H1 (cell line): ENCODE measurements at regions not wholly inside any gene's neighbourhood (a gene's known extent, or its start where the extent isn't known, plus 50 kb on each side); places are given as distances from the start of the nearest gene placed in this dataset.

Experiments used
- CBX5 ChIP-seq: fragments of 300-800, 300-1000 bp; sonication (generic); IDR thresholded peaks from 2 replicates; pipeline ENCODE4 v1.7.1; 2016; ENCODE audit warnings: antibody characterized with exemption, low read length, low read depth
- EP300 ChIP-seq, 2 experiments: IDR thresholded peaks; 1 replicate in 1 of 2; 2 replicates in 1 of 2; pipeline ENCODE4 v1.6.1; 2011 to 2012; ENCODE audit warnings: low read depth in 2 of 2, low read length in 2 of 2, mild to moderate bottlenecking in 2 of 2, borderline replicate concordance in 1 of 2, inconsistent platforms in 1 of 2, moderate library complexity in 1 of 2
- JUN ChIP-seq: IDR thresholded peaks from 2 replicates; pipeline ENCODE4 v1.6.1; 2011; ENCODE audit warnings: low read depth, mild to moderate bottlenecking, improper control_type of control experiment, low read length
- POLR2A ChIP-seq, 2 experiments: IDR thresholded peaks; 1 replicate in 1 of 2; 2 replicates in 1 of 2; pipeline ENCODE4 v1.6.1; 2011; ENCODE audit warnings: low read depth in 2 of 2, low read length in 2 of 2, mild to moderate bottlenecking in 2 of 2; ENCODE audit errors: control extremely low read depth in 1 of 2
- POLR2AphosphoS5 ChIP-seq: IDR thresholded peaks from 2 replicates; pipeline ENCODE4 v1.6.1; 2011; ENCODE audit warnings: low read depth, low read length
- SIRT6 ChIP-seq: IDR thresholded peaks from one replicate; pipeline ENCODE4 v1.7.1; 2012; ENCODE audit warnings: low read length, inconsistent platforms
- TAF1 ChIP-seq: IDR thresholded peaks from 2 replicates; pipeline ENCODE4 v1.6.1; 2011; ENCODE audit warnings: mild to moderate bottlenecking, low read depth, low read length
- TF ChIP-seq, protein P1 (sequence below), 3 experiments: IDR thresholded peaks; 1 replicate in 2 of 3; 2 replicates in 1 of 3; pipeline versions ENCODE4 v1.5.1 to v1.6.1; 2011; ENCODE audit warnings: low read length in 3 of 3, mild to moderate bottlenecking in 3 of 3, inconsistent platforms in 2 of 3, low read depth in 1 of 3, moderate library complexity in 1 of 3; ENCODE audit not compliant: insufficient read depth in 1 of 3; ENCODE audit errors: control extremely low read depth in 1 of 3
- TF ChIP-seq, protein P2 (sequence below): IDR thresholded peaks from 2 replicates; pipeline ENCODE4 v1.6.1; 2011; ENCODE audit warnings: low read length, improper control_type of control experiment

DNA sequence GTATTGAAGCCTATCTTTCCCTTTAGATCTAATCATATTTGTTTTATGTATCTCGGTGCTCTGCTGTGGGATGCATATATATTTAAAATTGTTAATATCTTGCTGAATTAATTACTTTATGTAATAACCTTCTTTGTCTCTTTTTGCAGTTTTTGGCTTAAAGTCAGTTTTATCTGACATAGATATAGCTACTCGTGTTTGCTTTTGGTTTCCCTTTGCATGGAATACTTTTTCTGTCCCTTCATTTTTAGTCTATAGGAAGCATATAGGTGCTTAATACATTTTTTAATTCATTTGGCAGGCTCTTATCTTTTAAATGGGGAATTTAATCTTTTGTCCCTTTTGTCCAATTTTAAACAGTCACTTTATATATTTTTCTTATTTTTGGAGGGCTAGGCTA is 360.6 kb upstream of the PRR16 start:
- TF ChIP-seq, protein P1, sequence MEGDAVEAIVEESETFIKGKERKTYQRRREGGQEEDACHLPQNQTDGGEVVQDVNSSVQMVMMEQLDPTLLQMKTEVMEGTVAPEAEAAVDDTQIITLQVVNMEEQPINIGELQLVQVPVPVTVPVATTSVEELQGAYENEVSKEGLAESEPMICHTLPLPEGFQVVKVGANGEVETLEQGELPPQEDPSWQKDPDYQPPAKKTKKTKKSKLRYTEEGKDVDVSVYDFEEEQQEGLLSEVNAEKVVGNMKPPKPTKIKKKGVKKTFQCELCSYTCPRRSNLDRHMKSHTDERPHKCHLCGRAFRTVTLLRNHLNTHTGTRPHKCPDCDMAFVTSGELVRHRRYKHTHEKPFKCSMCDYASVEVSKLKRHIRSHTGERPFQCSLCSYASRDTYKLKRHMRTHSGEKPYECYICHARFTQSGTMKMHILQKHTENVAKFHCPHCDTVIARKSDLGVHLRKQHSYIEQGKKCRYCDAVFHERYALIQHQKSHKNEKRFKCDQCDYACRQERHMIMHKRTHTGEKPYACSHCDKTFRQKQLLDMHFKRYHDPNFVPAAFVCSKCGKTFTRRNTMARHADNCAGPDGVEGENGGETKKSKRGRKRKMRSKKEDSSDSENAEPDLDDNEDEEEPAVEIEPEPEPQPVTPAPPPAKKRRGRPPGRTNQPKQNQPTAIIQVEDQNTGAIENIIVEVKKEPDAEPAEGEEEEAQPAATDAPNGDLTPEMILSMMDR (IDR thresholded peaks at IDR 0.05; ENCODE audit: control extremely low read depth in 1 of 3, insufficient read depth in 1 of 3, low read depth in 1 of 3, low read length in 3 of 3), result no peak
- TF ChIP-seq POLR2A (IDR thresholded peaks at IDR 0.05; ENCODE audit: control extremely low read depth in 1 of 2, low read depth in 2 of 2, low read length in 2 of 2) (no peak), POLR2AphosphoS5 (no peak), TAF1 (no peak), EP300 (IDR thresholded peaks at IDR 0.05; ENCODE audit: borderline replicate concordance in 1 of 2, low read depth in 2 of 2, low read length in 2 of 2) (no peak), JUN (no peak), CBX5 (no peak), SIRT6 (no peak)
- TF ChIP-seq, protein P2, sequence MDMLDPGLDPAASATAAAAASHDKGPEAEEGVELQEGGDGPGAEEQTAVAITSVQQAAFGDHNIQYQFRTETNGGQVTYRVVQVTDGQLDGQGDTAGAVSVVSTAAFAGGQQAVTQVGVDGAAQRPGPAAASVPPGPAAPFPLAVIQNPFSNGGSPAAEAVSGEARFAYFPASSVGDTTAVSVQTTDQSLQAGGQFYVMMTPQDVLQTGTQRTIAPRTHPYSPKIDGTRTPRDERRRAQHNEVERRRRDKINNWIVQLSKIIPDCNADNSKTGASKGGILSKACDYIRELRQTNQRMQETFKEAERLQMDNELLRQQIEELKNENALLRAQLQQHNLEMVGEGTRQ, result no peak
